Parathyroid adenoma (tissue), 2 donors: ENCODE measurements at regions not wholly inside any gene's neighbourhood (a gene's known extent, or its start where the extent isn't known, plus 50 kb on each side); places are given as distances from the start of the nearest gene placed in this dataset.

Experiments used
- H2AFZ ChIP-seq: fragments of 300-600 bp; sonication (generic); one replicate; pipeline ENCODE4 v1.7.0; 2017; ENCODE audit warnings: antibody characterized with exemption, mild to moderate bottlenecking
- H3K27ac ChIP-seq: fragments of 300-600 bp; sonication (generic); one replicate; pipeline ENCODE4 v1.7.0; 2017
- H3K27me3 ChIP-seq: fragments of 300-600 bp; sonication (generic); one replicate; pipeline ENCODE4 v1.7.0; 2017; ENCODE audit warnings: low read length; ENCODE audit not compliant: control insufficient read depth, insufficient read depth
- H3K36me3 ChIP-seq: fragments of 300-600 bp; sonication (generic); one replicate; pipeline ENCODE4 v1.7.0; 2017; ENCODE audit warnings: low read length; ENCODE audit not compliant: control insufficient read depth, insufficient read depth
- H3K4me1 ChIP-seq: fragments of 300-600 bp; sonication (generic); one replicate; pipeline ENCODE4 v1.7.0; 2017; ENCODE audit warnings: control low read depth
- H3K4me2 ChIP-seq: fragments of 300-600 bp; sonication (generic); one replicate; pipeline ENCODE4 v1.7.0; 2017; ENCODE audit warnings: low read length
- H3K4me3 ChIP-seq: fragments of 300-600 bp; sonication (generic); one replicate; pipeline ENCODE4 v1.7.0; 2017; ENCODE audit warnings: low read depth, low read length
- H3K79me2 ChIP-seq: fragments of 300-600 bp; sonication (generic); one replicate; pipeline ENCODE4 v1.7.0; 2017; ENCODE audit warnings: control low read depth
- H3K9ac ChIP-seq: fragments of 300-600 bp; sonication (generic); one replicate; pipeline ENCODE4 v1.7.0; 2017; ENCODE audit warnings: mild to moderate bottlenecking
- H3K9me3 ChIP-seq: fragments of 300-600 bp; sonication (generic); one replicate; pipeline ENCODE4 v1.7.0; 2017; ENCODE audit warnings: low read length; ENCODE audit not compliant: control insufficient read depth
- TF ChIP-seq, protein P1 (sequence below): fragments of 300-600 bp; sonication (generic); IDR thresholded peaks from one replicate; pipeline ENCODE4 v1.7.0; 2017; ENCODE audit warnings: antibody characterized with exemption, mild to moderate bottlenecking
- donor health status: primary hyperparathyroidism.

- Histone ChIP-seq H3K9me3 (no peaks in the 10 kb centered on the region), H3K79me2 (no peaks in the 10 kb centered on the region), H2AFZ (no peak overlapping the region), H3K4me2 (no peak overlapping the region), H3K27ac (no peak overlapping the region), H3K9ac (no peak overlapping the region), H3K36me3 (no peaks in the 10 kb centered on the region), H3K4me3 (no peak overlapping the region), H3K27me3 (no peaks in the 10 kb centered on the region), H3K4me1 (no peaks in the 10 kb centered on the region)
- TF ChIP-seq, protein P1, sequence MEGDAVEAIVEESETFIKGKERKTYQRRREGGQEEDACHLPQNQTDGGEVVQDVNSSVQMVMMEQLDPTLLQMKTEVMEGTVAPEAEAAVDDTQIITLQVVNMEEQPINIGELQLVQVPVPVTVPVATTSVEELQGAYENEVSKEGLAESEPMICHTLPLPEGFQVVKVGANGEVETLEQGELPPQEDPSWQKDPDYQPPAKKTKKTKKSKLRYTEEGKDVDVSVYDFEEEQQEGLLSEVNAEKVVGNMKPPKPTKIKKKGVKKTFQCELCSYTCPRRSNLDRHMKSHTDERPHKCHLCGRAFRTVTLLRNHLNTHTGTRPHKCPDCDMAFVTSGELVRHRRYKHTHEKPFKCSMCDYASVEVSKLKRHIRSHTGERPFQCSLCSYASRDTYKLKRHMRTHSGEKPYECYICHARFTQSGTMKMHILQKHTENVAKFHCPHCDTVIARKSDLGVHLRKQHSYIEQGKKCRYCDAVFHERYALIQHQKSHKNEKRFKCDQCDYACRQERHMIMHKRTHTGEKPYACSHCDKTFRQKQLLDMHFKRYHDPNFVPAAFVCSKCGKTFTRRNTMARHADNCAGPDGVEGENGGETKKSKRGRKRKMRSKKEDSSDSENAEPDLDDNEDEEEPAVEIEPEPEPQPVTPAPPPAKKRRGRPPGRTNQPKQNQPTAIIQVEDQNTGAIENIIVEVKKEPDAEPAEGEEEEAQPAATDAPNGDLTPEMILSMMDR, result no peak
Observed at GRCh38 chr15:31525988-31526665, 199.5 kb downstream of the KLF13 start.

GRCh38 chr15:31526916-31527690, 200.5 kb downstream of the KLF13 start:
- no peak overlapping the region for H3K27ac ChIP-seq
- H3K79me2 ChIP-seq, result no peaks in the 10 kb centered on the region
- H3K9me3 ChIP-seq, result no peaks in the 10 kb centered on the region
- H3K4me2 ChIP-seq, result no peak overlapping the region
- no peak overlapping the region for H3K9ac ChIP-seq
- no peak overlapping the region for H3K4me3 ChIP-seq
- H3K36me3 ChIP-seq, result no peaks in the 10 kb centered on the region
- no peaks in the 10 kb centered on the region for H3K4me1 ChIP-seq
- TF ChIP-seq, protein P1, result no peak
- H2AFZ ChIP-seq, result no peak overlapping the region
- H3K27me3 ChIP-seq, result no peaks in the 10 kb centered on the region

DNA sequence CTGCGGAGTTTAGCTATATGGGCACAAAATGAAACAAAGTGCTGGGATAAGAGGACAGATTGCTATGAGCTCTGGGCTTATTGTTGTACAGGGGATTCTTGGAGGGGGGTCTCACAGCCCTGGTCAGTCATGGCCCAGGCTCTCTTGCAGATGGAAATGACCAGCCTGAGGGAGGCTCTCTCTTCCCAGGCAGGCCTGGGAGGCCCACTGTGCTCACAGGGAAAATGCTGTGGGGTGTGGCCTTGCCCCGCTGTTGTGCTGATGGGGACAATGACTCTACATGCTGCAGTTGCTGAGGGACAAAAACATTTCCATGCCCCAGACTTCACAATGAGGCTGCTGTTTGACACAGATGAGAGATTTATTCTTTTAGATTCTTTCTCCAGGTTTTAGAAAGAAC, 202.2 kb downstream of the KLF13 start:
- H3K4me3 ChIP-seq, result no peak overlapping the region

DNA sequence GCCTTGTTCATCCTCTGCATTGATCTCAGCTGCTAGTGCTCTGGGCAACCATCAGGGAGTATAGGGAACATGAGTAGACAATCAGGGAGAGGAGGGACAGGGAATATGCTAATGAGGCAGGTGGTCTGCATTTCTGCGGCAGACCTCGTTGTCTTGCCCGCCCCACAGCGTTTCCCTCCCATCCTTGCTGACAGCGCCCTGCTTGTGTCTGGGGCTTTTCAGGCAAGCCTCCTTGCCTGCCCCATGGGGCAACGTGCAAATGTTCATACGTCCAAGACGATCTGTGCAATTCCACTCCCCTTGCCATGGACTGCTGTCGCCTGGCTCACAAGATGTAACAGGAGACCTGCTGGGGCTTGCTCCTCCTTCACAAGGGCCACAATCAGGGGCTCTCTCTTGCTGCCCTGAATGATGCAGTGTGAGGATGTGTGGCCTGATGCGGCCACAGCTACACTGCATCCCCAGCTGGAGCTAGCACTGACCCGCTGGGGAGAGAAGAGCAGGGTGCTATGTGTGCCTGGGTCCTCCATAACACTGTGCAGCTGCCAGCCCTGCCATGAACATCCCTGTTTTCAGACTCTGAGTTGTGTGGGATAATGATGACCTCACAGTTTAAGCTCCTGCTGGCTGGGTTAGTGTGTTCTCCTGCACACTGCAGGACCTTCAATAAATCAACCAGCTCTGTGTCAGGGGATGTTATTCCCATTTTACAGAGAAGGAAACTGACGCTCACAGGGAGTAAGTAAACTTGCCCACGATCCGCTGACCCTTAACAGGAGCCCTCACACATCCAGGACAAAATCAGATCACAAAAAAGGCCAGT, 211.3 kb downstream of the KLF13 start:
- no peak overlapping the region for H2AFZ ChIP-seq
- H3K4me1 ChIP-seq, result no peaks in the 10 kb centered on the region
- H3K9ac ChIP-seq, result no peak overlapping the region
- H3K79me2 ChIP-seq, result no peaks in the 10 kb centered on the region
- no peak overlapping the region for H3K4me2 ChIP-seq
- TF ChIP-seq, protein P1, result no peak
- no peaks in the 10 kb centered on the region for H3K9me3 ChIP-seq
- H3K4me3 ChIP-seq, result no peak overlapping the region
- H3K36me3 ChIP-seq, result no peaks in the 10 kb centered on the region
- no peaks in the 10 kb centered on the region for H3K27me3 ChIP-seq
- H3K27ac ChIP-seq, result no peak overlapping the region

More for the DNA sequence above, 202.2 kb downstream of the KLF13 start:
- TF ChIP-seq, protein P1, result no peak
- Histone ChIP-seq H2AFZ (no peak overlapping the region), H3K27me3 (no peaks in the 10 kb centered on the region), H3K9me3 (no peaks in the 10 kb centered on the region), H3K4me1 (no peaks in the 10 kb centered on the region), H3K9ac (no peak overlapping the region), H3K36me3 (no peaks in the 10 kb centered on the region), H3K4me2 (no peak overlapping the region), H3K27ac (no peak overlapping the region), H3K79me2 (no peaks in the 10 kb centered on the region)
